KMS-11 (cell line): ENCODE measurements at regions not wholly inside any gene's neighbourhood (a gene's known extent, or its start where the extent isn't known, plus 50 kb on each side); places are given as distances from the start of the nearest gene placed in this dataset.

Experiments
- H2AFZ ChIP-seq: fragments of 200-600 bp; sonication (generic); 2 replicates; pipeline ENCODE4 v1.6.1; 2016; ENCODE audit warnings: antibody characterized with exemption, mixed run types, low read depth
- H3K27ac ChIP-seq: fragments of 200-600 bp; sonication (generic); 2 replicates; pipeline ENCODE4 v1.6.1; 2016; ENCODE audit warnings: mild to moderate bottlenecking, mixed run types
- H3K27me3 ChIP-seq: fragments of 200-600 bp; sonication (generic); 2 replicates; pipeline ENCODE4 v1.6.1; 2017; ENCODE audit warnings: mild to moderate bottlenecking, low read depth, mixed run types, moderate library complexity; ENCODE audit not compliant: insufficient read depth
- H3K36me3 ChIP-seq: fragments of 200-600 bp; sonication (generic); 2 replicates; pipeline ENCODE4 v1.6.1; 2017; ENCODE audit warnings: mild to moderate bottlenecking, mixed run types; ENCODE audit not compliant: insufficient read depth
- H3K4me1 ChIP-seq: fragments of 200-600 bp; sonication (generic); 2 replicates; pipeline ENCODE4 v1.6.1; 2016; ENCODE audit warnings: mild to moderate bottlenecking, low read depth, mixed run types; ENCODE audit not compliant: poor library complexity, severe bottlenecking
- H3K4me2 ChIP-seq: fragments of 200-600 bp; sonication (generic); 2 replicates; pipeline ENCODE4 v1.7.0; 2016; ENCODE audit warnings: mild to moderate bottlenecking, mixed run types
- H3K4me3 ChIP-seq: fragments of 200-600 bp; sonication (generic); IDR thresholded peaks from 2 replicates; pipeline ENCODE4 v1.6.1; 2017; ENCODE audit warnings: low read depth, low read length, mixed read lengths; ENCODE audit not compliant: insufficient read depth
- H3K79me2 ChIP-seq: fragments of 200-600 bp; sonication (generic); 2 replicates; pipeline ENCODE4 v1.6.1; 2016; ENCODE audit warnings: low read depth, mixed run types; ENCODE audit not compliant: insufficient read depth
- H3K9ac ChIP-seq: fragments of 200-600 bp; sonication (generic); 2 replicates; pipeline ENCODE4 v1.6.1; 2016; ENCODE audit warnings: mild to moderate bottlenecking, mixed run types
- H4K20me1 ChIP-seq: fragments of 200-600 bp; sonication (generic); 2 replicates; pipeline ENCODE4 v1.6.1; 2016; ENCODE audit warnings: mild to moderate bottlenecking, mixed run types; ENCODE audit not compliant: insufficient read depth
- TF ChIP-seq, protein P1 (sequence below): fragments of 200-600 bp; sonication (generic); conservative IDR thresholded peaks from 2 replicates; pipeline ENCODE4 v1.6.1; 2017; ENCODE audit warnings: low read depth, mild to moderate bottlenecking, antibody characterized with exemption, low read length, moderate library complexity, mixed read lengths

DNA sequence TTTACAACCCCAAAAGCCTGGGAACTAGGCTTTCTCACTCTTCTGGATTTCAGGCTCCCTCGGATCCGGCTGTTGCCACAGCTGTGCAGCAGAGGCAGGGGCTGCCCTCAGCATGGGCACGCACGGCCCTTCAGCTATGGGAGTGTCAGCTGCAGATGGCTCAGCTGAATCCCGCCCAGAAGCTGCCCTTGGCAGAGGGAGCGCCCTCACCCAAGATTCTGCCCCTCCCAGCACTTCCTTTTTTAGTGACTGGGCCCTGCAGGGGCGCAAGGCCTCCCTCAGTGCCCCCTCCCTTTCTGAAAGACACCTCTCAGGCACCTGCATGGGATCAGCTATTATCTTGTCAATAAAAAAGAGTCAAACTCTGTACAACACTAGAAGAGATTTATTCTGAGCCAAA, 67.9 kb upstream of the THBS2 start:
- H3K9ac ChIP-seq = no peak overlapping the region
- no peaks in the 10 kb centered on the region for H3K4me1 ChIP-seq
- no peaks in the 10 kb centered on the region for H3K27me3 ChIP-seq
- no peak overlapping the region for H3K4me2 ChIP-seq
- no peaks in the 10 kb centered on the region for H3K79me2 ChIP-seq
- no peaks in the 10 kb centered on the region for H3K36me3 ChIP-seq
- TF ChIP-seq, protein P1, sequence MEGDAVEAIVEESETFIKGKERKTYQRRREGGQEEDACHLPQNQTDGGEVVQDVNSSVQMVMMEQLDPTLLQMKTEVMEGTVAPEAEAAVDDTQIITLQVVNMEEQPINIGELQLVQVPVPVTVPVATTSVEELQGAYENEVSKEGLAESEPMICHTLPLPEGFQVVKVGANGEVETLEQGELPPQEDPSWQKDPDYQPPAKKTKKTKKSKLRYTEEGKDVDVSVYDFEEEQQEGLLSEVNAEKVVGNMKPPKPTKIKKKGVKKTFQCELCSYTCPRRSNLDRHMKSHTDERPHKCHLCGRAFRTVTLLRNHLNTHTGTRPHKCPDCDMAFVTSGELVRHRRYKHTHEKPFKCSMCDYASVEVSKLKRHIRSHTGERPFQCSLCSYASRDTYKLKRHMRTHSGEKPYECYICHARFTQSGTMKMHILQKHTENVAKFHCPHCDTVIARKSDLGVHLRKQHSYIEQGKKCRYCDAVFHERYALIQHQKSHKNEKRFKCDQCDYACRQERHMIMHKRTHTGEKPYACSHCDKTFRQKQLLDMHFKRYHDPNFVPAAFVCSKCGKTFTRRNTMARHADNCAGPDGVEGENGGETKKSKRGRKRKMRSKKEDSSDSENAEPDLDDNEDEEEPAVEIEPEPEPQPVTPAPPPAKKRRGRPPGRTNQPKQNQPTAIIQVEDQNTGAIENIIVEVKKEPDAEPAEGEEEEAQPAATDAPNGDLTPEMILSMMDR = no peak
- H3K4me3 ChIP-seq = no peak overlapping the region
- H2AFZ ChIP-seq = no peak overlapping the region
- H4K20me1 ChIP-seq = no peaks in the 10 kb centered on the region
- no peak overlapping the region for H3K27ac ChIP-seq

DNA sequence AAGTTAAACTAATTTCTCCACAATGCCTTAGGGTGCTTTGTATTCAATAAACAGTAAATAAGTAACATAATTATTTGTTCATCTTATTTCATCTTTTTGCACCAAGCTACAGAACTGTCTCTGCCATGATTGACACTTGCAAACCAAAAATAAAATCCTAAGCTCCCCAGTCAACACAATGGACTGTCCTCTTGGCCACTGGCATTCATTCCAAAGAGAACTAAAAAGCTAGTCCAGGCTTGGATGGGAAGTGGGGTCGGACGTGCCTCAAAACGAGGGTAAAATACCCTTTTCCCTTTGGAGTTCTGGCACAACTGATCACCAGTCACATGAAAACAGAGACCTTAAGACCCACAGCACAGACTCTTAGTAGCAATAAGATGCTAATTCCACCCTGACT, 66.4 kb upstream of the THBS2 start:
- TF ChIP-seq, protein P1 = no peak
- H3K36me3 ChIP-seq = no peaks in the 10 kb centered on the region
- no peaks in the 10 kb centered on the region for H4K20me1 ChIP-seq
- H3K79me2 ChIP-seq = no peaks in the 10 kb centered on the region
- H3K4me2 ChIP-seq = no peak overlapping the region
- H3K27me3 ChIP-seq = no peaks in the 10 kb centered on the region
- no peak overlapping the region for H3K9ac ChIP-seq
- no peak overlapping the region for H3K27ac ChIP-seq
- H3K4me3 ChIP-seq = no peak overlapping the region
- no peak overlapping the region for H2AFZ ChIP-seq
- H3K4me1 ChIP-seq = no peaks in the 10 kb centered on the region

DNA sequence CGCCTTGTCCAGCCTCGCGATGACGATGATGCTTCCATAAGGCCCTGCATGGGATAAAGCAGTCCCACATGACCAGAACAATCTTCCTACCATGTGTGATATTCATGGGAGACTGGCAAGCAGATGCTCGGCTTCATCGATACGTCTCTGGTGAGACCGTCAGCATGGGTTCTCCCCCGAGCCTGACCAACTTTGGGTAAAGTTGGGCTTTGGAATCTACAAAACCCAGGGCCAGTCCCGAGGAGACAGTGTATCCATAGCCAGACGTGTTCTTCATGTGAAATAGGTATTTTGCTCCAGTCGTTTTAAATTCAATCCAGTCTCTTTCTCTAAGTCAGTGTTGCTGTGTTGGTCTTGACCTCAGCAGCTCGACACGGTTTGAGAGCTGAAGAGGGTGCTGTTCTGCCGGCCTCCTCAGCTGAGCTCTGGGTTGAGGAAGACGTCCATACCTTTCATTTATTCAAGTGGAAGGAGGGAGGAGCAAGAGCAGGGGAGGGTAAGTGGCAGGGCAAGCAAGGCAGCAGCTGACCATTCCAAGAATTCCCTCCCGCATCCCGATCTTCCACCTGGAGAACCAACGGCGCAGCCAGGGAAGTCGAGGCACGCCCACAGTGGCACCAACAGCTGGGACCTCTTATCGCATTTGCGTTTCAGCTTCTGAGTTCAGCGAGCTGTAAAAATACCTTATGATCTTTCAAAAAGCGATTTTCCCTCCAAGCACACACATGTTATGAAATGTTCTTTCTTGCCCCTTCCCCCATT, 64.0 kb upstream of the THBS2 start:
- Histone ChIP-seq H3K79me2 (no peaks in the 10 kb centered on the region), H3K4me1 (no peaks in the 10 kb centered on the region), H2AFZ (no peak overlapping the region), H3K27me3 (no peaks in the 10 kb centered on the region), H3K36me3 (no peaks in the 10 kb centered on the region), H3K4me3 (no peak overlapping the region), H3K27ac (no peak overlapping the region), H3K9ac (no peak overlapping the region), H4K20me1 (no peaks in the 10 kb centered on the region), H3K4me2 (no peak overlapping the region)
- TF ChIP-seq, protein P1 = no peak

DNA sequence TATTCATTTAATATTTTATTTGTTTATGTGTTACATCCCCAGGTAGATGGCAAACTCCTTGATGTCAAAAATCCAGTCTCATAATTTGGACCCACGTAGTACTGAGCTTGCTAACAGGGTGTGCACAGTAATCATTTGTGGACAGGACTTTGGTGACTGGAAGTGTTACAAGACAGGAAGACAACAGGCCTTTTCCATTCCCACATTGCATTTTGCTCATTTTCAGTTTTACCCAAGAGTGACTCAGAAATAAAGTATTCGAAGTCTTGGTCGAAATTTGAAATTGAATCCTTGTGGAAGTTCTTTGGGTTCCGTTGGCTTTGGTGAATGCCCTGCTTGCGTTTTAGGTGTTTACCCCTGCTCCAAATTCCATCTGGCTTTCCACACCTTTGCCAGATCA, 63.0 kb upstream of the THBS2 start:
- Histone ChIP-seq H3K9ac (no peak overlapping the region), H3K79me2 (no peaks in the 10 kb centered on the region), H3K36me3 (no peaks in the 10 kb centered on the region), H3K4me1 (no peaks in the 10 kb centered on the region), H2AFZ (no peak overlapping the region), H3K4me3 (no peak overlapping the region), H3K27me3 (no peaks in the 10 kb centered on the region), H3K27ac (no peak overlapping the region), H3K4me2 (no peak overlapping the region), H4K20me1 (no peaks in the 10 kb centered on the region)
- TF ChIP-seq, protein P1 = no peak
